DMS153 (cell line): ENCODE measurements at regions not wholly inside any gene's neighbourhood (a gene's known extent, or its start where the extent isn't known, plus 50 kb on each side); places are given as distances from the start of the nearest gene placed in this dataset.

ENCODE experiments used
- DNase-seq: peaks from one replicate; lab custom pipeline; 2025; lab: John Stamatoyannopoulos, UW

- DNase-seq, result no peak
Observed at GRCh38 chr4:45646885-45647590, 476.8 kb downstream of the GABRG1 start.

GRCh38 chr4:45640281-45640680, 483.6 kb downstream of the GABRG1 start:
- DNase-seq, result no peak

GRCh38 chr4:45638641-45639040, 485.2 kb downstream of the GABRG1 start:
- no peak for DNase-seq

GRCh38 chr4:45636175-45636574, 487.7 kb downstream of the GABRG1 start:
- no peak for DNase-seq

- no peak for DNase-seq
Observed at GRCh38 chr4:45629717-45630116, 494.1 kb downstream of the GABRG1 start.

- no peak for DNase-seq
Observed at GRCh38 chr4:45621971-45622370, 501.9 kb downstream of the GABRG1 start.

GRCh38 chr4:45620808-45621207, 503.0 kb downstream of the GABRG1 start:
- no peak for DNase-seq

GRCh38 chr4:45596379-45597101, 527.3 kb downstream of the GABRG1 start:
- DNase-seq, result no peak

- peak; percentile 18 for DNase-seq
Observed at GRCh38 chr4:45580334-45580733, 543.5 kb downstream of the GABRG1 start.

GRCh38 chr4:45578874-45579273, 545.0 kb downstream of the GABRG1 start:
- DNase-seq, result no peak

GRCh38 chr4:45576275-45576674, 547.6 kb downstream of the GABRG1 start:
- no peak for DNase-seq

- no peak for DNase-seq
Observed at GRCh38 chr4:45569619-45570018, 554.2 kb downstream of the GABRG1 start.

GRCh38 chr4:45568694-45569093, 555.2 kb downstream of the GABRG1 start:
- no peak for DNase-seq

- DNase-seq, result no peak
Observed at GRCh38 chr4:45566896-45567603, 556.8 kb downstream of the GABRG1 start.

- DNase-seq, result no peak
Observed at GRCh38 chr4:45554423-45554822, 569.4 kb downstream of the GABRG1 start.

GRCh38 chr4:45550766-45551366, 573.0 kb downstream of the GABRG1 start:
- no peak for DNase-seq

GRCh38 chr4:45539142-45539814, 584.6 kb downstream of the GABRG1 start:
- DNase-seq, result no peak

- DNase-seq, result no peak
Observed at GRCh38 chr4:45530498-45530897, 593.4 kb downstream of the GABRG1 start.

- no peak for DNase-seq
Observed at GRCh38 chr4:45527160-45527559, 596.7 kb downstream of the GABRG1 start.

GRCh38 chr4:45518832-45519231, 605.0 kb downstream of the GABRG1 start:
- no peak for DNase-seq

GRCh38 chr4:45502471-45502870, 621.4 kb downstream of the GABRG1 start:
- no peak for DNase-seq

- DNase-seq, result no peak
Observed at GRCh38 chr4:45484740-45485139, 639.1 kb downstream of the GABRG1 start.
